HG03159 (cell line): ENCODE measurements at regions not wholly inside any gene's neighbourhood (a gene's known extent, or its start where the extent isn't known, plus 50 kb on each side); places are given as distances from the start of the nearest gene placed in this dataset.
"Not testable (repeated sequence)": the region's sequence is repeated elsewhere in the genome, so short reads cannot be mapped to it uniquely, and the experiment has no call there.

Experiments used
- ATAC-seq: cut with Tn5 transposase; IDR thresholded peaks from one replicate; pipeline ENCODE4 v1.9.1; 2021; ENCODE audit warnings: mild to moderate bottlenecking, moderate library complexity; ENCODE audit not compliant: unreplicated experiment

- not testable (repeated sequence) for ATAC-seq
Observed at GRCh38 chr17:21626987-21627386, 65.3 kb upstream of the KCNJ18 start.
